ENCODE measurements at regions not wholly inside any gene's neighbourhood (a gene's known extent, or its start where the extent isn't known, plus 50 kb on each side); places are given as distances from the start of the nearest gene placed in this dataset.

- no peak for DNase-seq
These were observed 240.7 kb upstream of the CIBAR2 start for GRCh38 chr16:85353013-85353412.

- no peak for DNase-seq
These were observed 241.8 kb upstream of the CIBAR2 start for GRCh38 chr16:85353839-85354685.

DNA sequence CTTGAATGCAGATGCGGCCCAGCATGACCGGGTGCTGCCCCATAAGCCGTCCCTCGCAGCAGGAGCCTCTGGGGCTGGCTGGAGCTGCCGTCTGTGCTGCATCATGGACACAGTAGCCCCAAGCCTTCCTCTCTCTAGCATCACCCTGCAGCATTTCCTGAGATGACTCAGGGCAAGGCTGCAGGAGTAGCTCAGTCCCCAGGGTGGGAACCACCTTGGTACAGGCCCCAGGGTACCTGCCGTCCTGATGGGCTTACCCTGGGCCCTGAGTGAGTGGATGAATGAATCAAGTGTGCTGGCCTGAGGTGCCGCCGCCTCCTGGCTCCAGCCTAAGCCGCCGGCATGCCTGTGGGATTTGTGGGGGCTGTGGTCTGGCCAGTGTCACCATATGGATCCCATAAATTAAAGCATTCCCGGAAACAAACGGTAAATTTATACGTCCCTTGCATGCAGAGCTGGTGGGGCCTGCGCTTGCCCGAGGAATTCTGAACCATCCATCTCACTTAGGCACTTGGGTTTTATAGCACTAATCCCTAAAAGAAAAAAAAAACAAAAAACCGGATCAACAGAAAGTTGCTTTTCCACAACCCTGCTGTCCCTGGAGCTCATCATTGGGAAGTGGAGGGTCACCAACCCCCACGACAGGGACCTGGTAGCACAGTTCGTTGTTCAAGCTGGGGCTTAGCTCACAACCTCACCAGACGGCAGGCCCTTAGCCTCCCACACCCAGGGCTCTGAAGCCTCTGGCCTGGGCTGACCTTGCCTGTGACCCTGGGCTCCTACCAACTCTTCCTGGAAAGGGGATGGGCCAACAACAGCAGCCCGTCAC, 242.6 kb upstream of the CIBAR2 start:
- no peak for DNase-seq

DNA sequence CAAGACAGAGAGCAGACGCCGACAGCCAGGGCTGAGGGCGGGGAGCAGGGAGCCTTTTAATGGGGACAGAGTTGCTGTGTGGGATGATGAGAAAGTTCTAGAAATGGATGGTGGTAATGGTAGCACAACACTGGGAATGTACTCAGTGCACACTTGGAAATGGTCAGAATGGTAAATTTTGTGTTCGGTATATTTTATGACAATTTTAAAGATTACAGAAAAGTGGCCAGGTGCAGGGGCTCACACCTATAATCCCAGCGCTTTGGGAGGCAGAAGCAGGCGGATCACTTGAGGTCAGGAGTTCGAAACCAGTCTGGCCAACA, 243.2 kb upstream of the CIBAR2 start:
- DNase-seq = no peak

DNA sequence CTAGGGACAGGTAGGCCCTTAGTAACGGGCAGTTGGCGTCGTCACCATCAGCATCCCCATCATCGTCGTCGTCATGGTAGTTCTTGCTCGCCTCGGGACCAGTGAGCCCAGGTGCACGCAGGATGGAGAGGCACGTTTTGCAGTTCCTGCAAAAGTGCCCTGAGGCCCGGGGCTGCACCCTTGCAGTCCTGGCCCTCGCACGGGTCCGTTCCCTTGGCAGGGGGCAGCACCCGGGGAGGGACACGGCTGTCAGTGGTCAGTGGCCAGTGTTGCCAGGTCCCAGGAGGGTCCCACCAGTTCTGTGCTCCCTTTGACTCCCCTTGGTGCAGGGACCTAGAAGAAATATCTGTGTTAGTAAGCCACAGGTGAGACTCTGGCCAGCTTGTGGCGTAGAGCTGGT, 243.9 kb upstream of the CIBAR2 start:
- no peak for DNase-seq

DNA sequence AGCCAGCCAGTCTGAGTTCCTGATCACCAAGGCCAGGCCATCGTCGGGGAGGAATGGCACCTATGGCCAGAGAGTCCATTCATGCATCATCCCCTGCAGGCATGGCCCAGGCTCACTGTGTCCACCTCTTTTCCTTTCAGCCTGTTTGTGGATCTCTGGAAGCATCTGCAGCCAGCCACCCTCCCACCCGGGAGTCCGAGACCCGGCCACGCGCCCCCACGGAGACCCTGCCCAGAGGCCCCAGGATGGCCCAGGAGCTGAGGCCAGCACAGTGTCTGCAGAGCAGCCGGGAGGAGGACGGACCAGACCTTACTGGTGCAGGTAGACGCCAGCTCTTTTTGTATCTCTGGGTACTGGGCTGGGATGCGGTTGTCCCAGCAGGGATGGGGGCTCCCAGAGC, 245.1 kb upstream of the CIBAR2 start:
- DNase-seq = no peak

GRCh38 chr16:85357924-85358505, 245.7 kb upstream of the CIBAR2 start:
- DNase-seq = no peak

GRCh38 chr16:85358704-85359146, 246.5 kb upstream of the CIBAR2 start:
- no peak for DNase-seq

DNA sequence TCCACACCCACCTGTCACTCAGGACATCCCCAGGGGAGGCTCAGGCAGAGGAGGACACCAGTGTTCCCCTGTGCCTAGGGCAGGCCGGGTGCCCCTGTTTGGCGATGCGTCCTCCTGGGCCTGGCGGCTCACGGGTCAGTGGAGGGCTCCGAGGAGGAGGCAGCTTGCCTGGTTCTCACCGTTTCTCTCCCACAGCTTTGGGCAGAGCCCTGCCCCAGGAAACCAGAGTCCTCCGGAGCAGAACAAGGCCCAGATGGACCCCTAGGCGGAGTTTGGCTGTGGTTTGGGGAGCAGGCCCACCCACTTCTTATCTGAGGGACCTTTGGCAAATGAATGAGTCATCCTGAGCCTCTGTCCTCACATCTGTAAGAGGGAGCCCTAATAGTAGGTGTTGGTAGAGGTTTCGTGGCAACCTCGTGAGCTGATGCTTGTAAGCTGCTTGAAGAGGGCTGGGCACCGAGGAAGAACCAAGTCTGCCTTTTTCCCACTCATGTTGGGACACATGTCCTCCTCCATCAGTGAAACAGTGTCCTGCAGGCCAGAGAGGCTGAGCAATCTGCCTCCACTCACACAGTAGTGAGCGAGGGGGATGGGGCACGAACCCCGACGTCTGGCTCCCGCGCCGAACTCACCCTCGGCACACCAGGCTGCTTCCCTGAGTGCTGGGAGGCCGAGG, 247.0 kb upstream of the CIBAR2 start:
- DNase-seq = no peak

DNA sequence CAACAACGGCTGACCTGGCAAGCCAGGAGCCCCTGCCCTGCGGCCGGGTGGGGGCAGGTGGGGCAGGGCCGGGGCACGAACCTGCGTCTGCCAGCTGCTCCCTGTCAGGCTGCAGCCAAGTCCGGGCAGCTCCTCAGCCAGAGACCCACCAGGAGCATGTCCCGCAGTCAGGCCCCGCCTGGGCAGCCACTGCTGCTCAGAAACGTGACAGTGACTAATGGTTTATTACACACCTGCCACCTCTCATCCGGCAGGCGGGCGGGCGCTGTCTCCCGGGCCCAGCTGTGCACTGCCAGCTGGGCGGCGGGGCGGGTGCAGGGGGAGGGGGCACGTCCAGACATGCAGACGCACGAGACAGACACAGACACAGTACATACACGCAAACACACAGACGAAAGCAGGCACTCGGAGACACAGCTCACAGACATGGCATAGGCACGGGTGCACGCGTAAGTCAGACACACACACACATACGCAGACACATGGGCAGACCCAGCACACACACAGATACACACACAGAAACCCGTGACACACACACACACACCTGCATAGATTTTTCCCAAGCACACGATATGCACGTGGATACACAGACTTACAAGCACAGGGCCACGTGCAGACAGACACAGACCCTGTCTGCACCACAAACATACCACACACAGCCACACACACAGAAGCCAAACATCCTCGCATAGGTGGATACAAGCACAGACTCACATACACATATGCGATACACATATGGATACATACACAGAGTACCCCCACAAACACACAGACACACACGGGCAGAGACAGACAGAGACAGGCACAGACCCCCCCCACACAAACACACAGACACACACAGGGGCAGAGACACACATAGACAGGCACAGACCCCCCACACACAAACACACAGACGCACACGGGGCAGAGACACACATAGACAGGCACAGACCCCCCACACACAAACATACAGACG, 248.3 kb upstream of the CIBAR2 start:
- peak; percentile 87 for DNase-seq

DNA sequence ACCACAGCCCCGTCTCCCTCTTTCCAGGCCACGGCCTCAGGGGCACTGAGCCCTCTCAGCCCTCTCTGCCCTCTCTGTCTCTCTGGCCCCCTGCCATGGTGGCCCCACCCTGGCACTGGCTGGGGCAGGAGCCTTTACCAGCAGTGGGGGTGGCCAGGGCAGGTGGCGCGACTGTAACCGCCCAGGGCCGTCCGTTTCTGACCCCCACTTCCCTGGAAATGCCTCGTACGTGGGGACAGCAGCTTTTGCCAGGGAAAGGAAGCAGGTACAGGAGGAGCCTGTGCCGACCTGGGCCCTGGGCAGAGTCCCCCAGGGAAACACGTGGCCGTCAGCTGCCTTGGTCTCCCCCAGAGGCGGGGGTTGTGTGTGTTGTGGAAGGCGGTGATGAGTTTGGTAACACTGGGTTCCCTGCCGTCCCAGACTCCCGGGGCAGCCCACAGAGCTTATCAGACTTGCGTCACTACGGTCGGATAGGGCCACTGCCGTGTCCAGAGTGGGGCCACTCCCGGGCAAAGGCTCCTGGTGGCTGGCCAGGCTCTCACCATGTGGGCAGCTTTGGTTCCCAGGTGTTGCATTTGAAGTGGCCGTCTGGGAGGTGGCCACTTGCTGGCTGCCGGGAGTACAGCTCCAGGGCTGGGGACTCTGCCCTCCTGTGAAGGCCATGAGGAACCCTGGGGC, 249.3 kb upstream of the CIBAR2 start:
- DNase-seq = no peak

DNA sequence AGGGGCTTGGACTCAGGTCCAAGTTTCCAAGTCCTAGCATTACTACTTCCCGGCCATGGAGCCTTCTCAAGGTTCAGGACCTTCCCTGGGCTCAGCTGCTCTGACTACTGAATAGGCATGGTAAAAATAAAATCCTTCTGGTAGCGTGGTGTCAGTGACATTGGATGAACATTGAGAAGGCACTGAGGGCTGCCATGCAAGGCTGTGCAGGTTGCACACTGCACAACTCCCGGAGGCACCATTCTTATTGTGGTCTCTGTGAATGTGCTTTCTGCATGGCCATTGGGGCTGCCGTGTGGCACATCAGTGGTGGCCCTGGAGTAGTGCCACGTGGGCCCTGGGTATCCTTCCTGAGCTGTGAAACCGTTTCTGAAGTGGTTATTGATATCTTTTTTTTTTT, 250.2 kb upstream of the CIBAR2 start:
- DNase-seq = no peak

DNA sequence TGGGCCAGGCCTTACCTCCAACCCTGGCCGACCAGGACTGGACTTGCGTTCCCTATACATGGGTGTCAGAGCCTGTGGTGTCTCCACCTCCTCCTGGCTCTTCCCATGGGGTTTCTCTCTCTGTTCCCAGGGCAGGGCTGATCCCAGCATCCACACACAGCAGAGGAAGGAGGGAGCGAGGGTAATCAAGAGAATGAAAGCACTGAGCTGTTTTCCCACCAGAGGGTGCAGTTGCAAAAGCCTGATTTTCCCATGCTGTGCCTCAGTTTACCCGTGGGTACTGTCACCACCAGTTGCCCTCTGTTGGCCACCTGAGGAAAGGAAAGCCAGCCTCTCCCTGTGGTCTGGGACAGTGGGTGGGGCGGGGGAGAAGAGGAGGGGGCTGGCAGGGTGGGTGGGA, 249.7 kb upstream of the GSE1 start:
- DNase-seq = no peak

GRCh38 chr16:85363881-85364280, 249.2 kb upstream of the GSE1 start:
- no peak for DNase-seq

- no peak for DNase-seq
These were observed 248.6 kb upstream of the GSE1 start for GRCh38 chr16:85364323-85365040.

DNA sequence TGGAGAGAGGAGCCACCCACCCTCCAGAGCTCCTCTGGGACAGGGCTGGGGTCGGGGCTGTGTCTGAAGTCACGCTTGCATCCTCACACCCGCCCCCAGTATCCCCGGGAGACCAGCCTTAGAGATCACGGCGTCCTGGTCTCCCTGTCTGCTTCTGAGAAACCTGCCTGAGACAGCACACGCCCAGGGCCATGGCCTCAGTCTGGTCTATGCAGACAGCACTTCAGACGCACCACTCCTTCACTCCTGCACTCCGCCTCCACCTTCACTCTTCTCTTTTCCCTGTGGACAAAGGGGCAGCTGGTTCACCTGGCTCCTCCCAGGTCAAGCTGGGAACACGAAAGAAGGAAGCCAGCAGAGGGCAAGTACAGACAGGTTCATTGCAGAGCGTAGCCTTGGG, 248.0 kb upstream of the GSE1 start:
- DNase-seq = no peak

- DNase-seq = peak; percentile 71
These were observed 246.9 kb upstream of the GSE1 start for GRCh38 chr16:85366031-85366763.

GRCh38 chr16:85367485-85367884, 245.6 kb upstream of the GSE1 start:
- DNase-seq = no peak

GRCh38 chr16:85369060-85369459, 244.1 kb upstream of the GSE1 start:
- DNase-seq = no peak

All from NCI-H1092 (cell line).